ENCODE measurements at regions not wholly inside any gene's neighbourhood (a gene's known extent, or its start where the extent isn't known, plus 50 kb on each side); places are given as distances from the start of the nearest gene placed in this dataset.

- TF ChIP-seq CTCF (IDR thresholded peaks at IDR 0.05; ENCODE audit: control insufficient read depth, extremely low read depth, insufficient read depth), result no peak
- DNase-seq (ENCODE audit: low read depth), result no peak
Measured at GRCh38 chr14:22268875-22269274, 320.1 kb downstream of the DAD1 start.

GRCh38 chr14:22266683-22267082, 322.3 kb downstream of the DAD1 start:
- no peak for DNase-seq (ENCODE audit: low read depth)
- no peak overlapping the region for H3K4me3 ChIP-seq (ENCODE audit: low read depth, low read length)
- no peak for TF ChIP-seq CTCF (IDR thresholded peaks at IDR 0.05; ENCODE audit: control insufficient read depth, extremely low read depth, insufficient read depth)

More at GRCh38 chr14:22268875-22269274, 320.1 kb downstream of the DAD1 start:
- no peak overlapping the region for H3K4me3 ChIP-seq (ENCODE audit: low read depth, low read length)

GRCh38 chr14:22266142-22266442, 322.9 kb downstream of the DAD1 start:
- no peak for TF ChIP-seq CTCF (IDR thresholded peaks at IDR 0.05; ENCODE audit: control insufficient read depth, extremely low read depth, insufficient read depth)
- no peak overlapping the region for H3K4me3 ChIP-seq (ENCODE audit: low read depth, low read length)
- no peak for DNase-seq (ENCODE audit: low read depth)

- no peak overlapping the region for H3K4me3 ChIP-seq (ENCODE audit: low read depth, low read length)
Measured at GRCh38 chr14:22265319-22266141, 323.5 kb downstream of the DAD1 start.

GRCh38 chr14:22264759-22265158, 324.3 kb downstream of the DAD1 start:
- H3K4me3 ChIP-seq (ENCODE audit: low read depth, low read length), result no peak overlapping the region
- DNase-seq (ENCODE audit: low read depth), result no peak
- TF ChIP-seq CTCF (IDR thresholded peaks at IDR 0.05; ENCODE audit: control insufficient read depth, extremely low read depth, insufficient read depth), result no peak

More at GRCh38 chr14:22265319-22266141, 323.5 kb downstream of the DAD1 start:
- peak; percentile 38 for TF ChIP-seq CTCF (IDR thresholded peaks at IDR 0.05; ENCODE audit: control insufficient read depth, extremely low read depth, insufficient read depth)
- DNase-seq (ENCODE audit: low read depth), result no peak

- no peak for DNase-seq (ENCODE audit: low read depth)
- no peak overlapping the region for H3K4me3 ChIP-seq (ENCODE audit: low read depth, low read length)
- TF ChIP-seq CTCF (IDR thresholded peaks at IDR 0.05; ENCODE audit: control insufficient read depth, extremely low read depth, insufficient read depth), result no peak
Measured at GRCh38 chr14:22263961-22264360, 325.1 kb downstream of the DAD1 start.

- H3K4me3 ChIP-seq (ENCODE audit: low read depth, low read length), result no peak overlapping the region
- DNase-seq (ENCODE audit: low read depth), result no peak
- TF ChIP-seq CTCF (IDR thresholded peaks at IDR 0.05; ENCODE audit: control insufficient read depth, extremely low read depth, insufficient read depth), result no peak
Measured at GRCh38 chr14:22262881-22263280, 326.1 kb downstream of the DAD1 start.

All from LNCaP clone FGC (cell line).